DMS 273 (cell line): ENCODE measurements at regions not wholly inside any gene's neighbourhood (a gene's known extent, or its start where the extent isn't known, plus 50 kb on each side); places are given as distances from the start of the nearest gene placed in this dataset.

ENCODE experiments used
- DNase-seq: peaks from one replicate; lab custom pipeline; 2025; ENCODE audit not compliant: unreplicated experiment; lab: John Stamatoyannopoulos, UW

- DNase-seq = no peak
Observed at GRCh38 chr2:60329225-60329624, 224.2 kb downstream of the BCL11A start.

- DNase-seq = no peak
Observed at GRCh38 chr2:60324536-60324935, 228.9 kb downstream of the BCL11A start.

GRCh38 chr2:60321816-60322215 is 231.6 kb downstream of the BCL11A start:
- no peak for DNase-seq

- DNase-seq = no peak
Observed at GRCh38 chr2:60320724-60321123, 232.7 kb downstream of the BCL11A start.

DNA sequence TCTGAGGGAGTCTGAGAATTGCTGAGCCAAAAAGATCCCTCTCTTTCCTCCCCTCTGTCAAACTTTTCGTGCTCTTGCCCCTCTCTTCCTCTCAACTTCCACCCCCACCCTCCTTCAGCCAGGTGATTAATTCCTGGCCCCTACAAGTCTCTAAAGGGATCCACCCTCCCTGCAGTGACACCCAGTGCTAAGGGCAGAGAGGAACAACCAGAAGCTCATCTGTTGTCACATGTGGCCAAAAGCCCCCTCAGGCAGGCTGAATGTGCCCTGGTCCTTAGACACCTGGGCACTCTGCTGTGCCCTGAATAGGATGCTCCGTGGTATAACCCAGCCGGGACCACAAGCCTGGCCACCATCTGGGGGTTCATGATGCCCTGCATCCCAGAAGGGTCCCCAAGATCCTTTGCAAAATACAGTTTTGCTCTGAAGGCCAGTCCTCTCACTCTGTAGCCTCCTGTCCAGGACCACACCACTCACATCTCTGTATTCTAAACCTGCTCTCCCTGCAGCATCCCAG is 234.4 kb downstream of the BCL11A start:
- DNase-seq = no peak

DNA sequence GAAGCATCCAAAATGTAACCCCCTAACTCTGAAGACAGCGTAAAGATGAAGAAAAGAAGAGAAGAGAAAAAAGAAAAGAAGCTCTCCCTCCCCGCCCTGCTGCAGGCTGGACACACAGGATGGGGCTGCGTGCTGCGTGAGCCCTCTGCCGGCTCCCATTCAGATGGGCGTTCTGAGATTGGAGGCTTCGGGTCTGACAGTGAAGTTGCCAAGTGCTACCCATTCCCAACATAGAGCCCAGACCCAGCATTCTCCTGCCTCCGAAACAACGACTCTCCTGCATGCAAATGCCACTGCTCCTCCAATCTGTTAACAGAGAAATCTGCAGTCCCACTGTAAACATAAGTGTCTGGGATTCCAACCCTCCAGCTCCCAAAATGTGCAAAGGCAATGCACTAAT is 234.9 kb downstream of the BCL11A start:
- no peak for DNase-seq

- no peak for DNase-seq
Observed at GRCh38 chr2:60317844-60318243, 235.6 kb downstream of the BCL11A start.

GRCh38 chr2:60317034-60317386 is 236.4 kb downstream of the BCL11A start:
- no peak for DNase-seq

- DNase-seq = no peak
Observed at GRCh38 chr2:60316381-60317033, 236.9 kb downstream of the BCL11A start.

- DNase-seq = no peak
Observed at GRCh38 chr2:60313470-60314172, 239.8 kb downstream of the BCL11A start.

DNA sequence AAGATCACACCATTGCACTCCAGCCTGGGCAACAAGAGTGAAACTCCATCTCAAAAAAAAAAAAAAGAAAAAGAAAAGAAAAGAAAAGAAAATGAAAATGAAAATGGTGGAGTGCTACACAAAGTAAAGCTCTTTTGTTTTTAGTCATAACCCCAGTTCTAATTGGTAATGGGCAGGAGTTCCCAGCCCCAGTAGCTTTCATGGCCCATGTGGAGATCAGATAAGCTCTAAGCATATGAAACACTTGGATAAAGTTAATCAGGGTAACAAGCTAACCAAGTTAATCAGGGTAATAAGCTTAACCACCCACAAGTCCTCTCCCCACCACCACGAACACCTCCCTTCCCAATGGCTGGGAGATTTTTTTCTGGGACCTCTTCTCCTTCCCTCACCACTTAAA is 240.8 kb downstream of the BCL11A start:
- no peak for DNase-seq

DNA sequence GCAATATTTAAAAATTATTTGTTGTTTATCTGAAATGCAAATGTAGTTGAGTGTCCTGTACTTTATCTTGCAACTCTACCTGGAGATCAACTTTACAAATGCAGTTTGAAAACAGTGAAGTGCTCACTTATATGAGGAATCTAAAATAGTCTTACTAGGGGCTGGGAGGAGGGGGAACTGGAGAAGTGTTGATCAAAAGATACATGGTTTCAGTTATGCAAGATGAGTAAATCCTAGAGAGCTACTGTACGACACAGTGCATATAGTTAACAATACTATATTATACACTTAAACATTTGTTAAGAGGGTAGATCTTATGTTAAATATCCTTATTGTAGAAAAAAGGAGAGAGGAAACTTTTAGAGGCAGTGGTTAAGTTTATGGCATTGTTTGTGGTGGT is 241.9 kb downstream of the BCL11A start:
- DNase-seq = no peak

- DNase-seq = no peak
Observed at GRCh38 chr2:60309941-60310660, 243.4 kb downstream of the BCL11A start.

GRCh38 chr2:60309336-60309735 is 244.1 kb downstream of the BCL11A start:
- DNase-seq = no peak

DNA sequence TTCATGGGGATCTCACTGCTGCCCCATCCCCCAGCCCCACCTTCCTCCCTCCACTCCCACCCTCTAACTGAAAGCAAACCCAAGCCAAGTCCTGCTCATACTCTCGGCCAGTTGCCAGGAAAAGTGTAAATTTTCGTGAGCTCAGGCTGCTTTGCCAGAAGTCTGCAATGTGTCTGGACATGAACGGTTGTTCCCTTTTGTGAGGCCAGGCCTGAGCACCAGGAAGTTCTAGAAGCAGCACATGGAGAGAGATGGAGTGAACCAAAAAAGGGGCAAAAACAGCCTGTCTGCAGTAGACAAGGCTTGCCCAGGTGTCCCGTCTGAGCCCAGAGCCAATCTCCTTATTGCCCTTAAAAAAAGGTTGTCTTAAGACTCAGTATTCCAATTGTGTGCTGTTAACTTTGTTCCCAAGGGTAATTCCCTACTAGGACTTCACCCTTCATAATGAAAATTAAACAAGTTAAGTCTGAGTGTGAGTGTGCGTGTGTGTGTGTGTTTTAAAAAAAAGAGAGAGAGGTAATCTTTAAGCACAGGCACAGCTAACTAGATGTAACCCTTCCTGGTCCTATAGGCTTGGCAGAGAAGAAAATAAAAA is 247.1 kb downstream of the BCL11A start:
- peak; percentile 43 for DNase-seq

- DNase-seq = no peak
Observed at GRCh38 chr2:60303680-60304079, 249.8 kb downstream of the BCL11A start.

GRCh38 chr2:60302377-60303126 is 250.9 kb downstream of the BCL11A start:
- no peak for DNase-seq

- DNase-seq = no peak
Observed at GRCh38 chr2:60301726-60302125, 251.7 kb downstream of the BCL11A start.

- no peak for DNase-seq
Observed at GRCh38 chr2:60299179-60299578, 254.3 kb downstream of the BCL11A start.

- no peak for DNase-seq
Observed at GRCh38 chr2:60298006-60298696, 255.3 kb downstream of the BCL11A start.
